OCI-LY3 (cell line): ENCODE measurements at regions not wholly inside any gene's neighbourhood (a gene's known extent, or its start where the extent isn't known, plus 50 kb on each side); places are given as distances from the start of the nearest gene placed in this dataset.

Experiments
- EZH2phosphoT487 ChIP-seq: fragments of 200-600 bp; shearing (Covaris generic); IDR thresholded peaks from 2 replicates; pipeline ENCODE4 v1.6.1; 2018; ENCODE audit warnings: antibody characterized with exemption, mixed run types, low read depth
- TF ChIP-seq, protein P1 (sequence below): fragments of 200-600, 300-600 bp; sonication (generic); IDR thresholded peaks from 2 replicates; pipeline ENCODE4 v1.5.1; 2014; ENCODE audit warnings: antibody characterized with exemption, low read length, low read depth

DNA sequence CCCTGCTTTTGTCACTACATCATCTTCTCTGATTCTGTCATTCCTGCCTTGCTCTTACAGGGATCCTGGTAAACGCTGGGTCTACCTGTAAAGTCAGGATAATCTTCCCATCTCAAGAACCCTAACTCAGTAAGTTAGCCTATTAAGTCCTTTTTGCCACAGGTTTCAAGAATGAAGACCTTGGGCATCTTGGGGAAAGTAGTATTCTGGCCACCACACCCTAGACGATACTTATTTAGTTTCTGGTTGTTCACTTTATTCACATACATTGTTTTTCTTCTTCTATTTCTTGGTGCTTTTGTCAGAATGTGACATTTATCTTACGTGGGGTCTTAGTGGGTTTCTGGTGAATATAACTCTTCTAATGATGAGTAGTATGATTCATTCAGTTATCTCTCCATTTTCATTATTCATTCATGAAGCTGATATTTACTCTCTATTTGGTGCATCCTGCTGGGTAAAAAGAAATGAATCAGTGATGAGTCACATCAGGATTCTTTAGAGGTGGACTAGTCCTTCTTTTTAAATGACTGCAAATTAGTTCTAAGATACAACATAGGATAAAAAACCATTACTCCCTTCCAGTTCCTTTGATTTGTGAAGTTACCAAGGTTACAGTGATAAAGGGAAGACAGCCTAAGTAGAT lies 514.4 kb upstream of the B3GALT2 start:
- TF ChIP-seq, protein P1, sequence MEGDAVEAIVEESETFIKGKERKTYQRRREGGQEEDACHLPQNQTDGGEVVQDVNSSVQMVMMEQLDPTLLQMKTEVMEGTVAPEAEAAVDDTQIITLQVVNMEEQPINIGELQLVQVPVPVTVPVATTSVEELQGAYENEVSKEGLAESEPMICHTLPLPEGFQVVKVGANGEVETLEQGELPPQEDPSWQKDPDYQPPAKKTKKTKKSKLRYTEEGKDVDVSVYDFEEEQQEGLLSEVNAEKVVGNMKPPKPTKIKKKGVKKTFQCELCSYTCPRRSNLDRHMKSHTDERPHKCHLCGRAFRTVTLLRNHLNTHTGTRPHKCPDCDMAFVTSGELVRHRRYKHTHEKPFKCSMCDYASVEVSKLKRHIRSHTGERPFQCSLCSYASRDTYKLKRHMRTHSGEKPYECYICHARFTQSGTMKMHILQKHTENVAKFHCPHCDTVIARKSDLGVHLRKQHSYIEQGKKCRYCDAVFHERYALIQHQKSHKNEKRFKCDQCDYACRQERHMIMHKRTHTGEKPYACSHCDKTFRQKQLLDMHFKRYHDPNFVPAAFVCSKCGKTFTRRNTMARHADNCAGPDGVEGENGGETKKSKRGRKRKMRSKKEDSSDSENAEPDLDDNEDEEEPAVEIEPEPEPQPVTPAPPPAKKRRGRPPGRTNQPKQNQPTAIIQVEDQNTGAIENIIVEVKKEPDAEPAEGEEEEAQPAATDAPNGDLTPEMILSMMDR: no peak
- TF ChIP-seq EZH2phosphoT487: no peak
